ENCODE measurements at regions not wholly inside any gene's neighbourhood (a gene's known extent, or its start where the extent isn't known, plus 50 kb on each side); places are given as distances from the start of the nearest gene placed in this dataset.
"Not testable (repeated sequence)": the region's sequence is repeated elsewhere in the genome, so short reads cannot be mapped to it uniquely, and the experiment has no call there.

- not testable (repeated sequence) for H3K9me3 Mint-ChIP-seq, H3K27ac Mint-ChIP-seq, H3K4me3 Mint-ChIP-seq, H3K4me1 Mint-ChIP-seq, H3K36me3 Mint-ChIP-seq, H3K27me3 Mint-ChIP-seq
Observed at GRCh38 chr2:94576486-94576885, 294.7 kb upstream of the TEKT4 start.

GRCh38 chr2:94577160-94577559, 294.1 kb upstream of the TEKT4 start:
- not testable (repeated sequence) for H3K27ac Mint-ChIP-seq, H3K4me3 Mint-ChIP-seq, H3K4me1 Mint-ChIP-seq, H3K9me3 Mint-ChIP-seq, H3K36me3 Mint-ChIP-seq, H3K27me3 Mint-ChIP-seq

GRCh38 chr2:94579221-94579620, 292.0 kb upstream of the TEKT4 start:
- H3K4me1 Mint-ChIP-seq, H3K9me3 Mint-ChIP-seq, H3K27me3 Mint-ChIP-seq, H3K4me3 Mint-ChIP-seq, H3K36me3 Mint-ChIP-seq, H3K27ac Mint-ChIP-seq: not testable (repeated sequence)

GRCh38 chr2:94583081-94583723, 288.0 kb upstream of the TEKT4 start:
- not testable (repeated sequence) for H3K27ac Mint-ChIP-seq, H3K4me1 Mint-ChIP-seq, H3K36me3 Mint-ChIP-seq, H3K4me3 Mint-ChIP-seq, H3K27me3 Mint-ChIP-seq, H3K9me3 Mint-ChIP-seq

- not testable (repeated sequence) for H3K4me3 Mint-ChIP-seq, H3K9me3 Mint-ChIP-seq, H3K27me3 Mint-ChIP-seq, H3K36me3 Mint-ChIP-seq, H3K27ac Mint-ChIP-seq, H3K4me1 Mint-ChIP-seq
Observed at GRCh38 chr2:94584569-94584968, 286.7 kb upstream of the TEKT4 start.

GRCh38 chr2:94586032-94586982, 284.9 kb upstream of the TEKT4 start:
- not testable (repeated sequence) for H3K36me3 Mint-ChIP-seq, H3K9me3 Mint-ChIP-seq, H3K4me3 Mint-ChIP-seq, H3K4me1 Mint-ChIP-seq, H3K27ac Mint-ChIP-seq, H3K27me3 Mint-ChIP-seq

GRCh38 chr2:94587042-94587441, 284.2 kb upstream of the TEKT4 start:
- not testable (repeated sequence) for H3K27me3 Mint-ChIP-seq, H3K36me3 Mint-ChIP-seq, H3K4me3 Mint-ChIP-seq, H3K27ac Mint-ChIP-seq, H3K9me3 Mint-ChIP-seq, H3K4me1 Mint-ChIP-seq

GRCh38 chr2:94594019-94594836, 277.0 kb upstream of the TEKT4 start:
- not testable (repeated sequence) for H3K4me1 Mint-ChIP-seq, H3K4me3 Mint-ChIP-seq, H3K36me3 Mint-ChIP-seq, H3K27me3 Mint-ChIP-seq, H3K27ac Mint-ChIP-seq, H3K9me3 Mint-ChIP-seq

- H3K4me1 Mint-ChIP-seq, H3K9me3 Mint-ChIP-seq, H3K36me3 Mint-ChIP-seq, H3K27me3 Mint-ChIP-seq, H3K4me3 Mint-ChIP-seq, H3K27ac Mint-ChIP-seq: not testable (repeated sequence)
Observed at GRCh38 chr2:94595956-94596355, 275.3 kb upstream of the TEKT4 start.

GRCh38 chr2:94598075-94598713, 273.0 kb upstream of the TEKT4 start:
- not testable (repeated sequence) for H3K4me1 Mint-ChIP-seq, H3K4me3 Mint-ChIP-seq, H3K36me3 Mint-ChIP-seq, H3K27ac Mint-ChIP-seq, H3K27me3 Mint-ChIP-seq, H3K9me3 Mint-ChIP-seq

- not testable (repeated sequence) for H3K36me3 Mint-ChIP-seq, H3K9me3 Mint-ChIP-seq, H3K27me3 Mint-ChIP-seq, H3K4me1 Mint-ChIP-seq, H3K4me3 Mint-ChIP-seq, H3K27ac Mint-ChIP-seq
Observed at GRCh38 chr2:94600929-94601328, 270.3 kb upstream of the TEKT4 start.

GRCh38 chr2:94602466-94602865, 268.8 kb upstream of the TEKT4 start:
- no peak overlapping the region for H3K27ac Mint-ChIP-seq
- no peaks in the 10 kb centered on the region for H3K36me3 Mint-ChIP-seq
- no peaks in the 10 kb centered on the region for H3K27me3 Mint-ChIP-seq
- H3K4me1 Mint-ChIP-seq: no peaks in the 10 kb centered on the region
- no peak overlapping the region for H3K4me3 Mint-ChIP-seq
- peaks cover 0 to 2% (median 0%) of the 10 kb centered on the region in 3 donors for H3K9me3 Mint-ChIP-seq

GRCh38 chr2:94622113-94622618, 249.1 kb upstream of the TEKT4 start:
- H3K4me3 Mint-ChIP-seq: no peak overlapping the region
- H3K4me1 Mint-ChIP-seq: no peaks in the 10 kb centered on the region
- H3K9me3 Mint-ChIP-seq: peaks cover 0 to 4% (median 0%) of the 10 kb centered on the region in 3 donors
- H3K27ac Mint-ChIP-seq: no peak overlapping the region
- no peaks in the 10 kb centered on the region for H3K36me3 Mint-ChIP-seq
- H3K27me3 Mint-ChIP-seq: peaks cover 3% of the 10 kb centered on the region

GRCh38 chr2:94628953-94629352, 242.3 kb upstream of the TEKT4 start:
- H3K36me3 Mint-ChIP-seq, H3K4me3 Mint-ChIP-seq, H3K9me3 Mint-ChIP-seq, H3K27me3 Mint-ChIP-seq, H3K27ac Mint-ChIP-seq, H3K4me1 Mint-ChIP-seq: not testable (repeated sequence)

- not testable (repeated sequence) for H3K36me3 Mint-ChIP-seq, H3K4me3 Mint-ChIP-seq, H3K27ac Mint-ChIP-seq, H3K4me1 Mint-ChIP-seq, H3K27me3 Mint-ChIP-seq, H3K9me3 Mint-ChIP-seq
Observed at GRCh38 chr2:94641397-94641796, 229.8 kb upstream of the TEKT4 start.

Data from IgD-negative memory B cell (primary cell).